SK-N-SH (cell line): ENCODE measurements at regions not wholly inside any gene's neighbourhood (a gene's known extent, or its start where the extent isn't known, plus 50 kb on each side); places are given as distances from the start of the nearest gene placed in this dataset.

Experiments used
- CTCF ChIA-PET: fragments of 300-600, 350-600 bp; formaldehyde crosslinking; extraction: SDS; loops from one replicate; lab custom pipeline; 2021; lab: Yijun Ruan, JAX
- POLR2A ChIA-PET: fragments of 350-600 bp; sonication (Branson Sonifier 250); formaldehyde crosslinking; extraction: SDS; loops from one replicate; lab custom pipeline; 2020; ENCODE audit warnings: antibody characterized with exemption, inconsistent platforms; lab: Yijun Ruan, JAX
- DNase-seq: peaks from one replicate; pipeline ENCODE4 v3.0.0; 2012
- H2AFZ ChIP-seq: fragments of 200-600 bp; sonication (generic); 2 replicates; pipeline ENCODE4 v1.8.1; 2016; ENCODE audit warnings: antibody characterized with exemption, mild to moderate bottlenecking, low read depth
- H3F3A ChIP-seq: fragments of 200-600 bp; sonication (generic); replicated peaks from 2 replicates; pipeline ENCODE3; 2016; ENCODE audit warnings: antibody characterized with exemption, mild to moderate bottlenecking; ENCODE audit not compliant: insufficient read depth
- H3K27ac ChIP-seq, 2 experiments: fragments of 200-500 bp in 1 of 2; fragments of 200-600 bp in 1 of 2; sonication (Bioruptor generic) in 1 of 2; sonication (generic), shearing (Covaris generic) in 1 of 2; 2 replicates each; pipeline versions ENCODE4 v1.5.1 to v1.6.1; 2014 to 2016; ENCODE audit warnings: low read depth in 2 of 2, inconsistent platforms in 1 of 2, low read length in 1 of 2, mild to moderate bottlenecking in 1 of 2, mixed read lengths in 1 of 2
- H3K27me3 ChIP-seq: fragments of 200-600 bp; sonication (generic), shearing (Covaris generic); 2 replicates; pipeline ENCODE4 v1.6.1; 2016; ENCODE audit warnings: mixed run types; ENCODE audit not compliant: insufficient read depth
- H3K36me3 ChIP-seq, 2 experiments: fragments of 200-500 bp in 1 of 2; fragments of 200-600 bp in 1 of 2; sonication (Bioruptor generic) in 1 of 2; sonication (generic) in 1 of 2; replicated peaks in 1 of 2; 2 replicates each; pipeline versions ENCODE3 to v1.5.1; 2014 to 2016; ENCODE audit warnings: low read length in 1 of 2, mild to moderate bottlenecking in 1 of 2; ENCODE audit not compliant: insufficient read depth in 2 of 2, control insufficient read depth in 1 of 2
- H3K4me1 ChIP-seq, 2 experiments: fragments of 200-500 bp in 1 of 2; fragments of 200-600 bp in 1 of 2; sonication (Bioruptor generic) in 1 of 2; sonication (generic), shearing (Covaris generic) in 1 of 2; 2 replicates each; pipeline versions ENCODE4 v1.5.1 to v1.6.1; 2014 to 2016; ENCODE audit warnings: low read depth in 1 of 2, low read length in 1 of 2, mixed run types in 1 of 2; ENCODE audit not compliant: insufficient read depth in 2 of 2, control insufficient read depth in 1 of 2
- H3K4me2 ChIP-seq: fragments of 200-600 bp; sonication (generic), shearing (Covaris generic); 2 replicates; pipeline ENCODE4 v1.6.1; 2017; ENCODE audit warnings: mixed run types
- H3K4me3 ChIP-seq, 2 experiments: fragments of 200-500 bp in 1 of 2; fragments of 200-600 bp in 1 of 2; sonication (Bioruptor generic) in 1 of 2; sonication (generic), shearing (Covaris generic) in 1 of 2; 2 replicates each; pipeline versions ENCODE4 v1.5.1 to v1.8.1; 2014 to 2016; ENCODE audit warnings: low read depth in 2 of 2, inconsistent platforms in 1 of 2, low read length in 1 of 2, mild to moderate bottlenecking in 1 of 2, mixed read lengths in 1 of 2, moderate library complexity in 1 of 2
- H3K79me2 ChIP-seq: fragments of 200-600 bp; sonication (generic); 2 replicates; pipeline ENCODE4 v1.8.1; 2017; ENCODE audit warnings: mild to moderate bottlenecking; ENCODE audit not compliant: insufficient read depth
- H3K9ac ChIP-seq: fragments of 200-600 bp; sonication (generic); 2 replicates; pipeline ENCODE4 v1.6.1; 2017; ENCODE audit warnings: mixed run types
- H3K9me2 ChIP-seq: fragments of 200-600 bp; sonication (generic); 2 replicates; pipeline ENCODE4 v1.6.1; 2017; ENCODE audit warnings: mixed run types
- H3K9me3 ChIP-seq: fragments of 200-600 bp; sonication (generic); 2 replicates; pipeline ENCODE4 v1.6.1; 2017; ENCODE audit warnings: mixed run types, mild to moderate bottlenecking, moderate library complexity
- H4K20me1 ChIP-seq: fragments of 200-600 bp; sonication (generic); 2 replicates; pipeline ENCODE4 v1.6.1; 2017; ENCODE audit warnings: mild to moderate bottlenecking, mixed run types; ENCODE audit not compliant: insufficient read depth
- CHD2 ChIP-seq: fragments of 150-350 bp; IDR thresholded peaks from 2 replicates; pipeline ENCODE4 v1.6.1; 2018; ENCODE audit warnings: low read length; ENCODE audit not compliant: partially characterized antibody
- EP300 ChIP-seq, 2 experiments: IDR thresholded peaks; 2 replicates each; pipeline versions ENCODE4 v1.4.0 to v1.6.1; 2012; ENCODE audit warnings: borderline replicate concordance in 1 of 2, low read depth in 1 of 2, low read length in 1 of 2
- FOXJ3 ChIP-seq: sonication (generic); formaldehyde crosslinking; IDR thresholded peaks from 2 replicates; pipeline ENCODE4 v1.5.1; 2020; ENCODE audit warnings: mild to moderate bottlenecking, missing genetic modification reagents
- RCOR1 ChIP-seq: fragments of 150-350 bp; IDR thresholded peaks from 2 replicates; pipeline ENCODE4 v1.6.1; 2017; ENCODE audit warnings: antibody characterized with exemption, low read length
- REST ChIP-seq: IDR thresholded peaks from 2 replicates; pipeline ENCODE4 v1.6.1; 2012; ENCODE audit warnings: mild to moderate bottlenecking, low read depth, low read length, moderate library complexity
- TCF12 ChIP-seq: IDR thresholded peaks from 2 replicates; pipeline ENCODE4 v1.4.0; 2012
- TEAD4 ChIP-seq: IDR thresholded peaks from 2 replicates; pipeline ENCODE4 v1.4.0; 2012; ENCODE audit warnings: mild to moderate bottlenecking, borderline replicate concordance; ENCODE audit not compliant: insufficient read depth
- USF1 ChIP-seq: IDR thresholded peaks from 2 replicates; pipeline ENCODE4 v1.4.0; 2012; ENCODE audit warnings: low read depth, borderline replicate concordance
- USF2 ChIP-seq: fragments of 150-350 bp; IDR thresholded peaks from 2 replicates; pipeline ENCODE4 v1.6.1; 2017; ENCODE audit warnings: antibody characterized with exemption, low read length, low read depth, borderline replicate concordance
- YY1 ChIP-seq: IDR thresholded peaks from 2 replicates; pipeline ENCODE4 v1.4.0; 2012; ENCODE audit warnings: low read depth, mild to moderate bottlenecking
- WGBS: methylation state at CpG from one replicate; pipeline ENCODE4 v1.1.6; 2017; ENCODE audit warnings: low lambda C conversion rate; 5-methylcytosine and 5-hydroxymethylcytosine counted together
- TF ChIP-seq, protein P1 (sequence below): fragments of 200-600 bp; sonication (generic); IDR thresholded peaks from 2 replicates; pipeline ENCODE4 v1.6.1; 2017; ENCODE audit warnings: antibody characterized with exemption, mild to moderate bottlenecking, moderate library complexity

DNA sequence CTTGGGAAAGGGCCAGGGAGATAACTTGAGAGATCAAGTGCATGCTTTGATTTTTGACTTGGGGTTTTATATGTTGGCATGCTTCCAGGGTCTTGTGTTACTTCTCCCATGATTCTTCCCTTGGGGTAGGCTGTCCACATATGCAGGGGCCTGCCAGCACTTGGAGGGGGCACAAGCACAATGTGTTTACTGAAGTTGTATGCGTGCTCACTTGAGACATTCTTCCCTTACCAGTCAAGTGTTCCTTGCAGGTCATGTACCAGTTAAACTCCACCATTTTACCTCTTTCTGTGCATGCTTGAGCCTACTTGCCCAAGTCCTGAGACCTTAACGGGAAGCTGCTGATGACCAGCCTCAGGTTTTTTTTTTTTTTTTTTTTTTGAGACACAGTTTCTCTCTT is 1880.5 kb downstream of the ARAP2 start:
- CTCF ChIA-PET, result no interaction called here
- Histone ChIP-seq H3K27me3 (no peaks in the 10 kb centered on the region), H3K9me3 (no peaks in the 10 kb centered on the region), H3K9ac (no peak overlapping the region), H2AFZ (no peak overlapping the region), H3K4me2 (no peak overlapping the region), H3K9me2 (no peaks in the 10 kb centered on the region), H3K4me3 (no peak overlapping the region), H4K20me1 (no peaks in the 10 kb centered on the region)
- 55% methylated on average over 2 of the region's 2 CpGs for WGBS
- TF ChIP-seq FOXJ3 (no peak), CHD2 (no peak), REST (no peak), RCOR1 (no peak), USF1 (no peak)
- TF ChIP-seq, protein P1, sequence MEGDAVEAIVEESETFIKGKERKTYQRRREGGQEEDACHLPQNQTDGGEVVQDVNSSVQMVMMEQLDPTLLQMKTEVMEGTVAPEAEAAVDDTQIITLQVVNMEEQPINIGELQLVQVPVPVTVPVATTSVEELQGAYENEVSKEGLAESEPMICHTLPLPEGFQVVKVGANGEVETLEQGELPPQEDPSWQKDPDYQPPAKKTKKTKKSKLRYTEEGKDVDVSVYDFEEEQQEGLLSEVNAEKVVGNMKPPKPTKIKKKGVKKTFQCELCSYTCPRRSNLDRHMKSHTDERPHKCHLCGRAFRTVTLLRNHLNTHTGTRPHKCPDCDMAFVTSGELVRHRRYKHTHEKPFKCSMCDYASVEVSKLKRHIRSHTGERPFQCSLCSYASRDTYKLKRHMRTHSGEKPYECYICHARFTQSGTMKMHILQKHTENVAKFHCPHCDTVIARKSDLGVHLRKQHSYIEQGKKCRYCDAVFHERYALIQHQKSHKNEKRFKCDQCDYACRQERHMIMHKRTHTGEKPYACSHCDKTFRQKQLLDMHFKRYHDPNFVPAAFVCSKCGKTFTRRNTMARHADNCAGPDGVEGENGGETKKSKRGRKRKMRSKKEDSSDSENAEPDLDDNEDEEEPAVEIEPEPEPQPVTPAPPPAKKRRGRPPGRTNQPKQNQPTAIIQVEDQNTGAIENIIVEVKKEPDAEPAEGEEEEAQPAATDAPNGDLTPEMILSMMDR, result no peak
- TF ChIP-seq, all 33 proteins: peak for 0
- H3K79me2 ChIP-seq, result no peaks in the 10 kb centered on the region
- POLR2A ChIA-PET, result no interaction called here
- no peaks in the 10 kb centered on the region for H3K36me3 ChIP-seq
- no peak for DNase-seq
- no peaks in the 10 kb centered on the region for H3K4me1 ChIP-seq
- H3F3A ChIP-seq, result no peaks in the 10 kb centered on the region
- H3K27ac ChIP-seq, result no peak overlapping the region

GRCh38 chr4:34365946-34366345 is 1878.4 kb downstream of the ARAP2 start:
- ChIA-PET CTCF (interaction anchor here (0.9 kb wide), 1 partner anchor 57 kb away, joined by 3 read pairs; no protein-coding TSS in a partner anchor), POLR2A (no interaction called here)
- Histone ChIP-seq H3K4me1 (no peaks in the 10 kb centered on the region), H3K9me2 (no peaks in the 10 kb centered on the region), H3K4me2 (no peak overlapping the region), H3K27ac (no peak overlapping the region), H3K79me2 (no peaks in the 10 kb centered on the region), H3K27me3 (no peaks in the 10 kb centered on the region), H4K20me1 (no peaks in the 10 kb centered on the region), H3F3A (no peaks in the 10 kb centered on the region), H3K36me3 (no peaks in the 10 kb centered on the region), H3K4me3 (no peak overlapping the region), H2AFZ (no peak overlapping the region), H3K9me3 (no peaks in the 10 kb centered on the region), H3K9ac (no peak overlapping the region)
- TF ChIP-seq EP300 (IDR thresholded peaks at IDR 0.05; ENCODE audit: borderline replicate concordance in 1 of 2, low read depth in 1 of 2, low read length in 1 of 2) (no peak), CHD2 (no peak), TCF12 (no peak), USF2 (no peak), YY1 (no peak), TEAD4 (no peak)
- no peak for DNase-seq
- WGBS, result 45% methylated on average over 2 of the region's 2 CpGs
